Stomach smooth muscle (tissue), 2 donors: ENCODE measurements at regions not wholly inside any gene's neighbourhood (a gene's known extent, or its start where the extent isn't known, plus 50 kb on each side); places are given as distances from the start of the nearest gene placed in this dataset.

Experiments used
- H3K27ac ChIP-seq: one replicate; pipeline ENCODE4 v1.7.0; 2013; ENCODE audit warnings: mild to moderate bottlenecking, low read length, inconsistent platforms
- H3K27me3 ChIP-seq, 2 donors: one replicate each; pipeline ENCODE4 v1.7.0; 2013; ENCODE audit warnings: low read length in 2 of 2; ENCODE audit not compliant: insufficient read depth in 2 of 2, control insufficient read depth in 1 of 2
- H3K36me3 ChIP-seq, 2 donors: one replicate each; pipeline ENCODE4 v1.7.0; 2013; ENCODE audit warnings: low read length in 2 of 2; ENCODE audit not compliant: control insufficient read depth in 2 of 2, insufficient read depth in 2 of 2
- H3K4me1 ChIP-seq: one replicate; pipeline ENCODE4 v1.7.0; 2013; ENCODE audit warnings: low read length; ENCODE audit not compliant: control insufficient read depth, insufficient read depth
- H3K4me3 ChIP-seq, 2 donors: one replicate each; pipeline ENCODE4 v1.7.0; 2013; ENCODE audit warnings: low read length in 2 of 2
- H3K9ac ChIP-seq, 2 donors: one replicate each; pipeline ENCODE4 v1.7.0; 2013; ENCODE audit warnings: low read length in 2 of 2, mild to moderate bottlenecking in 1 of 2
- H3K9me3 ChIP-seq, 2 donors: one replicate each; pipeline ENCODE4 v1.7.0; 2013; ENCODE audit warnings: low read length in 2 of 2; ENCODE audit not compliant: control insufficient read depth in 2 of 2
- donor health status: healthy.
- donor health status: Pancreatic carcinoma.

GRCh38 chr5:54766748-54767147 is 218.6 kb downstream of the ESM1 start:
- peaks cover under 1% of the 10 kb centered on the region for H3K4me1 ChIP-seq
- no peak overlapping the region for H3K9ac ChIP-seq
- no peaks in the 10 kb centered on the region for H3K9me3 ChIP-seq
- no peaks in the 10 kb centered on the region for H3K27me3 ChIP-seq
- no peak overlapping the region for H3K4me3 ChIP-seq
- H3K36me3 ChIP-seq: no peaks in the 10 kb centered on the region
- H3K27ac ChIP-seq: no peak overlapping the region

- peaks cover 7% of the 10 kb centered on the region for H3K4me1 ChIP-seq
- no peaks in the 10 kb centered on the region for H3K36me3 ChIP-seq
Observed at GRCh38 chr5:54765165-54766028, 220.0 kb downstream of the ESM1 start.

GRCh38 chr5:54764102-54765090 is 221.0 kb downstream of the ESM1 start:
- Histone ChIP-seq H3K27me3 (no peaks in the 10 kb centered on the region), H3K4me3 (no peak overlapping the region), H3K9me3 (no peaks in the 10 kb centered on the region), H3K4me1 (peaks cover 7% of the 10 kb centered on the region), H3K27ac (no peak overlapping the region), H3K36me3 (no peaks in the 10 kb centered on the region), H3K9ac (no peak overlapping the region)

More at GRCh38 chr5:54765165-54766028, 220.0 kb downstream of the ESM1 start:
- Histone ChIP-seq H3K9ac (no peak overlapping the region), H3K9me3 (no peaks in the 10 kb centered on the region), H3K27me3 (no peaks in the 10 kb centered on the region), H3K4me3 (no peak overlapping the region), H3K27ac (no peak overlapping the region)

GRCh38 chr5:54761213-54761701 is 224.1 kb downstream of the ESM1 start:
- H3K4me1 ChIP-seq: peaks cover 7% of the 10 kb centered on the region
- H3K9me3 ChIP-seq: no peaks in the 10 kb centered on the region
- no peaks in the 10 kb centered on the region for H3K36me3 ChIP-seq
- no peak overlapping the region for H3K27ac ChIP-seq
- no peak overlapping the region for H3K4me3 ChIP-seq
- H3K9ac ChIP-seq: no peak overlapping the region
- H3K27me3 ChIP-seq: no peaks in the 10 kb centered on the region

- Histone ChIP-seq H3K9me3 (no peaks in the 10 kb centered on the region), H3K4me1 (peaks cover 7% of the 10 kb centered on the region), H3K27ac (no peak overlapping the region), H3K27me3 (no peaks in the 10 kb centered on the region), H3K4me3 (no peak overlapping the region), H3K36me3 (no peaks in the 10 kb centered on the region), H3K9ac (no peak overlapping the region)
Observed at GRCh38 chr5:54760182-54760935, 225.0 kb downstream of the ESM1 start.

DNA sequence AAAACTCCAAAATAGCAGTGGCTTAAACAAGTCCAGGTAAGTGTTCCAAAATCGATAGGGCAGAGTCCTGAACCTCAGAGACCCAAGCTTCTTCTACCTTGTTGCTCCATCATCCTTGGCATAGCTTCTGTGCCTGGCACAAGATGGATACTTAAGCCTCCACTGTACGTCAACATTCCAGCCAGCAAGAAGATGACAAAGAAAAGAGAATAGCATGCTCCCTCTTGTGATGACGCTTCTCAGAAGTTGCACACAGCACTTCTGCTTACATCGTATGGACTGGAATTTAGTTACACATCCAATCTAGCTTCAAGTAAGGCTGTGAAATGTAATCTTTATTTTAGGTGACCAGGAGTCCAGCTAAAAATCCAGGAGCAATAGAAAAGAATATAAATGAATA is 227.4 kb downstream of the ESM1 start:
- H3K9me3 ChIP-seq: no peaks in the 10 kb centered on the region
- no peak overlapping the region for H3K27ac ChIP-seq
- H3K4me1 ChIP-seq: peaks cover 7% of the 10 kb centered on the region
- no peak overlapping the region for H3K4me3 ChIP-seq
- no peaks in the 10 kb centered on the region for H3K36me3 ChIP-seq
- H3K9ac ChIP-seq: no peak overlapping the region
- no peaks in the 10 kb centered on the region for H3K27me3 ChIP-seq

DNA sequence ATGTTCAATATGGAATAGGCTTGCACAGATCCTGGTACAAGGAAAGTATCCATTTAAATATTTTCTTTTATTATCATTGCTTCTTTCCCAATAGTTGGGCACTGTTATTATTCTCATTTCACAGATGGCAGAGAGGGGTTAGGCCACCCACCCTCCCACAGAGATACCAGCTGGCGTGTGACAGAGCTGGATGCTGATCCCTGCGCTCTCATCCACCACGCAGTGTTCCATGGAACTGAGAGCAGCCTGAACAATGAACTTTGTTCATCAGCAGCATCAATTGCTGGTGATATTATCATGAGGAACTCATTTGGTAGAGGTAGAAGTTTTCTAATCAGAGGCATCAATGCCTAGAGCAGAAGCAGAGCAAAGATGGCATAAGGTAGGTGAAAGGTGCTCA is 227.9 kb downstream of the ESM1 start:
- Histone ChIP-seq H3K9ac (no peak overlapping the region), H3K9me3 (no peaks in the 10 kb centered on the region), H3K4me3 (no peak overlapping the region), H3K27me3 (no peaks in the 10 kb centered on the region), H3K27ac (no peak overlapping the region), H3K4me1 (peaks cover 7% of the 10 kb centered on the region), H3K36me3 (no peaks in the 10 kb centered on the region)

- Histone ChIP-seq H3K27me3 (no peaks in the 10 kb centered on the region), H3K9me3 (no peaks in the 10 kb centered on the region), H3K27ac (no peak overlapping the region), H3K9ac (no peak overlapping the region), H3K36me3 (no peaks in the 10 kb centered on the region), H3K4me3 (no peak overlapping the region), H3K4me1 (peaks cover 7% of the 10 kb centered on the region)
Observed at GRCh38 chr5:54756796-54757402, 228.5 kb downstream of the ESM1 start.

GRCh38 chr5:54756301-54756700 is 229.1 kb downstream of the ESM1 start:
- H3K27me3 ChIP-seq: no peaks in the 10 kb centered on the region
- no peak overlapping the region for H3K4me3 ChIP-seq
- no peak overlapping the region for H3K27ac ChIP-seq
- no peaks in the 10 kb centered on the region for H3K9me3 ChIP-seq
- H3K9ac ChIP-seq: no peak overlapping the region
- peaks cover 2% of the 10 kb centered on the region for H3K4me1 ChIP-seq
- no peaks in the 10 kb centered on the region for H3K36me3 ChIP-seq

GRCh38 chr5:54754878-54755277 is 230.5 kb downstream of the ESM1 start:
- Histone ChIP-seq H3K4me3 (no peak overlapping the region), H3K9ac (no peak overlapping the region), H3K36me3 (no peaks in the 10 kb centered on the region), H3K4me1 (no peaks in the 10 kb centered on the region), H3K27ac (no peak overlapping the region), H3K9me3 (no peaks in the 10 kb centered on the region), H3K27me3 (no peaks in the 10 kb centered on the region)
